GM12892 (cell line): ENCODE measurements at regions not wholly inside any gene's neighbourhood (a gene's known extent, or its start where the extent isn't known, plus 50 kb on each side); places are given as distances from the start of the nearest gene placed in this dataset.

Experiments
- POLR2A ChIP-seq: IDR thresholded peaks from 2 replicates; pipeline ENCODE4 v1.6.1; 2011; ENCODE audit warnings: low read depth, low read length, control low read depth
- TAF1 ChIP-seq: IDR thresholded peaks from 2 replicates; pipeline ENCODE4 v1.6.1; 2011; ENCODE audit warnings: low read depth, mild to moderate bottlenecking, control low read depth, low read length, borderline replicate concordance

GRCh38 chr10:29922892-29923291 is 136.5 kb downstream of the JCAD start:
- TF ChIP-seq POLR2A (no peak), TAF1 (no peak)
